Inflammatory macrophage (primary cell): ENCODE measurements at regions not wholly inside any gene's neighbourhood (a gene's known extent, or its start where the extent isn't known, plus 50 kb on each side); places are given as distances from the start of the nearest gene placed in this dataset.

ENCODE experiments used
- DNase-seq, 2 donors: peaks; one replicate each; pipeline ENCODE4 v3.0.0-alpha.2; 2020 to 2022

GRCh38 chrX:98637451-98637850 is 1753.7 kb downstream of the RPA4 start:
- no peak for DNase-seq

GRCh38 chrX:98646351-98646750 is 1762.6 kb downstream of the RPA4 start:
- DNase-seq = no peak

GRCh38 chrX:98654565-98654964 is 1755.5 kb downstream of the PCDH19 start:
- DNase-seq = no peak
